Gastroesophageal sphincter (tissue), 4 donors: ENCODE measurements at regions not wholly inside any gene's neighbourhood (a gene's known extent, or its start where the extent isn't known, plus 50 kb on each side); places are given as distances from the start of the nearest gene placed in this dataset.
"Not testable (repeated sequence)": the region's sequence is repeated elsewhere in the genome, so short reads cannot be mapped to it uniquely, and the experiment has no call there.

Experiments used
- ATAC-seq: fragments of 150-250 bp; one replicate; pipeline ENCODE4 v1.9.1; 2016; ENCODE audit warnings: mild to moderate bottlenecking, moderate library complexity
- H3K27ac ChIP-seq, 4 donors: fragments of 200-600 bp; sonication (generic) in 3 of 4; 1 replicate in 3 of 4; 2 replicates in 1 of 4; pipeline ENCODE4 v1.5.1; 2016 to 2019
- H3K27me3 ChIP-seq: fragments of 200-600 bp; sonication (generic); one replicate; pipeline ENCODE4 v1.5.1; 2019
- H3K36me3 ChIP-seq, 2 donors: fragments of 200-600 bp; sonication (generic); one replicate each; pipeline ENCODE4 v1.5.1; 2019; ENCODE audit warnings: control low read depth in 1 of 2
- H3K4me1 ChIP-seq, 3 donors: fragments of 200-600 bp; sonication (generic); 1 replicate in 2 of 3; 2 replicates in 1 of 3; pipeline ENCODE4 v1.5.1; 2016 to 2019; ENCODE audit warnings: control low read depth in 2 of 3
- H3K4me3 ChIP-seq, 2 donors: fragments of 200-600 bp; sonication (generic); one replicate each; pipeline ENCODE4 v1.5.1; 2019; ENCODE audit warnings: mild to moderate bottlenecking in 1 of 2, moderate library complexity in 1 of 2
- H3K9me3 ChIP-seq, 3 donors: fragments of 200-600 bp; sonication (generic); one replicate each; pipeline ENCODE4 v1.5.1; 2017 to 2019; ENCODE audit warnings: control low read depth in 2 of 3
- WGBS, 2 donors: methylation state at CpG; one replicate each; pipeline ENCODE4 v1.1.5; 2018; ENCODE audit warnings: low coverage in 1 of 2; 5-methylcytosine and 5-hydroxymethylcytosine counted together
- small RNA-seq, 4 donors: library from RNA; depleted of rRNA; stranded (forward); fragments of <200 nt; gene quantifications; one replicate each; pipeline ENCODE3, GENCODE V24; 2016
- TF ChIP-seq, protein P1 (sequence below), 4 experiments: fragments of 200-600 bp in 2 of 4; fragments of 450-650 bp in 2 of 4; sonication (generic) in 1 of 4; IDR thresholded peaks; one replicate each; pipeline ENCODE4 v1.5.1; 2017 to 2019; ENCODE audit warnings: antibody characterized with exemption in 4 of 4, mild to moderate bottlenecking in 2 of 4, moderate library complexity in 2 of 4

DNA sequence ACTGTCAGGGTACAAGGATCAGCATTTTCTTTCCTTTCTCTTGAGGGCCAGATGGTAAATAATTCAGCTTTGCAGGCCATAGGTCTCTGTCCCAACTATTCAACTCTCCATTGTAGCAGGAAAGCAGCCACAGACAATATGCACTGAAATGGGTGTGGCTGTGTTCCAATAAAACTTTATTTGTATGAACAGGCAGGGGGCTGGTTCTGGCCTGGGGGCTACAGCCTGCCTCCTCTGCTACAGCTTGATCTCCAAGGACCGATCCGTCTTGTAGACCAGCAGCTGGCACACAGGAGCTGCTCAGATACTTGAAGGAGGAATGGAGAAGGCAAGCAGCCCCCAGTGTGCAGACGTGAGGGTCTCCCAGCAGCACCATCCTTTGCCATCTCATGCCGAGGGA lies 127.1 kb downstream of the OTOP1 start:
- not testable (repeated sequence) for H3K27me3 ChIP-seq, H3K9me3 ChIP-seq, H3K4me1 ChIP-seq, ATAC-seq, H3K36me3 ChIP-seq, H3K27ac ChIP-seq, H3K4me3 ChIP-seq
- WGBS, 2 donors: no CpG with 5 or more reads among the region's 4 CpGs

DNA sequence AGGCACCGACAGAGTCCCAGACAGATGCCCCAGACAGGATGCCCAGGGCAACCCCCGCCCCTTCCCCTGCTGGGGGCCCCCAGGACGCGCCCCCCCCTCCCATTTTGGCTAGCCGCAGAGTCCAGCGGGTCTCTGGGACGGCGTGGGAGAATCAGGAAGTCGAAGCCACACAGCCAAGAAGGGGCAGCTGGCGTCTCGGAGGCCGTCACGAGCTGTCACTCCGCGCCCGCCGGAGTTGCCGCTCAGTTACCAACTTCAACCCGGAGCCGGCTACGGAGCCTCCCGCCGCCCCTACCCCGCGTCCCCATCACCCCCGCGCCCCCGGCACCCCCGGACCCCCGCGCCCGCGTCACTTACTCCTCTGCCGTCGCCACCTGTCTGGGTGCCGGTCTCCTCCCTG lies 119.8 kb downstream of the OTOP1 start:
- not testable (repeated sequence) for H3K36me3 ChIP-seq, ATAC-seq, H3K9me3 ChIP-seq, H3K27ac ChIP-seq, H3K4me1 ChIP-seq
- H3K27me3 ChIP-seq: peaks cover 50% of the 10 kb centered on the region
- H3K4me3 ChIP-seq: peak overlapping the region; percentile 42 to 48
- WGBS, 2 donors: no CpG with 5 or more reads among the region's 36 CpGs

DNA sequence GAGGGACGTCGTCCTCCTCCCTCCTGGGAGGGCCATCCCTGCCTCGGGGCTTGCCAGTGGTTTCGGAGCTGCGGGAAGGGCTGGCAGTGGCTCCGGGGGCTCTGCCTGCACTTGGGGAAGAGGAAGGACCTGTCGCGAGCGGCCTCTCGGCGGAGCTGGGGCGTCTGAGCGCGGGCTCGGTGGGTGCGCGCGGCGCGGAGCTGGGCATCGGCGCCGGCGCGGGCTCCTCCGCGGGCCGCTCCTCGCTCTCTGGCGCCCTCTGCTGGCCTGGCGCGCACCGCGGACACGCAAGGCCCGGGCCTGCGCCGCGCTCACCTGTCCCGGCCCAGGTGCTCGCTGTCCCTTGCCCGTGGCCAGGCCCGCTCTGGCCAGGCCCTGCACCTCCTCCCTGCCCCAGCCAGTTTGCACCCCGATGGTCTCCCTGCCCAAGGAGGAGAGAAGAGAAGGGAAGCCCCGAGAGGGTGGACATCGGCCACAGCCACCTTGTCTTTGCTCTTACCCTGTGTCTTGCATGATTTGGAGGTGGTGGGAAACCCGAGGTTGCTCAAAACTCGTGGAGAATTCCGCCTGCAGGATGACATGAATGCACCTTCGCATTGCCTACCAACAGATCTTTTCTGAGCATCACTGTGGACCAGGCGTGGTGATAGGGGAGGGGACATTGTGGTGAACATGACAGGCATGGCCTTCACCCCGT lies 119.2 kb downstream of the OTOP1 start:
- 0% methylated on average over 1 of the region's 52 CpGs; no CpG with 5 or more reads in 1 of the 2 donors for WGBS, 2 donors
- H3K4me1 ChIP-seq: not testable (repeated sequence)

DNA sequence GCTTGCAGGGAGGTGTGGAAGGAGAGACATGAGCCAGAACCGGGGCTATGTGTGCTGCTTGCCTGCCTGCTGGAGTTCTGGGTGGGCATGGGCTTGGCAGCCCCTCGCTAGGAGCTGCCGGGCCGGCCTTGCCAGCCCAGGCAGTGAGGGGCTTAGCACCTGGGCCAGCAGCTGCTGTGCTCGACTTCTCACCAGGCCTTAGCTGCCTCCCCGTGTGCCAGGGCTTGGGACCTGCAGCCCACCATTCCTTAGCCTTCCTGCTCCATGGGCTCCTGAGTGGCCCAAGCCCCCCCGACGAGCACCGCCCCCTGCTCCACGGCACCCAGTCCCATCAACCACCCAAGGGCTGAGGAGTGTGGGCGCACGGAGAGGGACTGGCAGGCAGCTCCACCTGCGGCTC lies 111.3 kb downstream of the OTOP1 start:
- not testable (repeated sequence) for ATAC-seq, H3K36me3 ChIP-seq, H3K4me1 ChIP-seq, H3K4me3 ChIP-seq, H3K9me3 ChIP-seq, H3K27ac ChIP-seq, H3K27me3 ChIP-seq
- WGBS, 2 donors: 86% methylated on average over 4 of the region's 13 CpGs; no CpG with 5 or more reads in 1 of the 2 donors

More for the DNA sequence above, 119.2 kb downstream of the OTOP1 start:
- Histone ChIP-seq H3K27me3 (peaks cover 50% of the 10 kb centered on the region), H3K4me3 (peak overlapping the region; percentile 42 to 48)
- TF ChIP-seq, protein P1, sequence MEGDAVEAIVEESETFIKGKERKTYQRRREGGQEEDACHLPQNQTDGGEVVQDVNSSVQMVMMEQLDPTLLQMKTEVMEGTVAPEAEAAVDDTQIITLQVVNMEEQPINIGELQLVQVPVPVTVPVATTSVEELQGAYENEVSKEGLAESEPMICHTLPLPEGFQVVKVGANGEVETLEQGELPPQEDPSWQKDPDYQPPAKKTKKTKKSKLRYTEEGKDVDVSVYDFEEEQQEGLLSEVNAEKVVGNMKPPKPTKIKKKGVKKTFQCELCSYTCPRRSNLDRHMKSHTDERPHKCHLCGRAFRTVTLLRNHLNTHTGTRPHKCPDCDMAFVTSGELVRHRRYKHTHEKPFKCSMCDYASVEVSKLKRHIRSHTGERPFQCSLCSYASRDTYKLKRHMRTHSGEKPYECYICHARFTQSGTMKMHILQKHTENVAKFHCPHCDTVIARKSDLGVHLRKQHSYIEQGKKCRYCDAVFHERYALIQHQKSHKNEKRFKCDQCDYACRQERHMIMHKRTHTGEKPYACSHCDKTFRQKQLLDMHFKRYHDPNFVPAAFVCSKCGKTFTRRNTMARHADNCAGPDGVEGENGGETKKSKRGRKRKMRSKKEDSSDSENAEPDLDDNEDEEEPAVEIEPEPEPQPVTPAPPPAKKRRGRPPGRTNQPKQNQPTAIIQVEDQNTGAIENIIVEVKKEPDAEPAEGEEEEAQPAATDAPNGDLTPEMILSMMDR (IDR thresholded peaks at IDR 0.05): peak in 3 of 4 experiments; percentile 47 to 87 (median 83)
- H3K27ac ChIP-seq, H3K36me3 ChIP-seq, H3K9me3 ChIP-seq, ATAC-seq: not testable (repeated sequence)

DNA sequence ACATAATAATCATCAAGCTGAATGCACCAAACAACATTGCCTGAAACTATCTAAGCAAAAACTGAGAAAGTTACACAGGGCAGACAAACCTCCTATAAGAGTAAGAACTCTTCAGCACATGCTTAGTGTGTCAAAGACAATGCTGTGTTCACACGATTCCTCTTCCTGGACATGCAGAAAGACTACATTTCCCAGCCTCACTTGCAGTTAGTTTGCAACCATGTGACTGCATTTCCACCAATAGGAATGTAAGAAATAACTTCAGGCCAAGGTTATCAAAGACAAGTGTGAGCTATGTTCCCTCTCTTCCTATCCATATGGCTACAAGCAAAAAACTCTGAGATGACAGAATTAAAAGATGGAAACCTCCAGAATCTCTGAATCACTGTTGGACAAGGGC lies 109.8 kb downstream of the OTOP1 start:
- WGBS, 2 donors: no CpG with 5 or more reads among the region's 1 CpG
- ATAC-seq: not testable (repeated sequence)

DNA sequence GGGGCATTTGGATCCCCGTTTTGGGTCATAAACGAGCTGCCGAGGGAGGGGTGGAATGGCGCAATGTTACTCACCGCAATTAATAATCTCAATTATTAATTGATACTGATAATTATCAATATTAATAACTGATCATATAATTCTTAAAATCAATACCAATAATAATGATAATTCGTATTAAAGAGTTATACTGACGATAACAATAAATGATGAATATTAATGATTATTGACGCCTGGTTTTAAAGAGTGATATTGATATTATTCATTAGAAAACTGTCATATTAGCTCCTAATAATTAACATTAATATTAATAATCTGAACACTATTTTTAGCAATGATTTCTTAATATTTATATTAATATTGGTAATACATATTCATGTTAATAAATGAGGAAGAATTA lies 92.4 kb downstream of the OTOP1 start:
- H3K4me3 ChIP-seq, ATAC-seq, H3K27ac ChIP-seq, H3K4me1 ChIP-seq, H3K9me3 ChIP-seq, H3K36me3 ChIP-seq: not testable (repeated sequence)
- H3K27me3 ChIP-seq: peaks cover 24% of the 10 kb centered on the region
- WGBS, 2 donors: 86 to 87% methylated on average over 4 to 5 of the region's 8 CpGs

More for the DNA sequence above, 109.8 kb downstream of the OTOP1 start:
- H3K4me3 ChIP-seq, H3K9me3 ChIP-seq, H3K36me3 ChIP-seq, H3K27ac ChIP-seq, H3K27me3 ChIP-seq, H3K4me1 ChIP-seq: not testable (repeated sequence)

DNA sequence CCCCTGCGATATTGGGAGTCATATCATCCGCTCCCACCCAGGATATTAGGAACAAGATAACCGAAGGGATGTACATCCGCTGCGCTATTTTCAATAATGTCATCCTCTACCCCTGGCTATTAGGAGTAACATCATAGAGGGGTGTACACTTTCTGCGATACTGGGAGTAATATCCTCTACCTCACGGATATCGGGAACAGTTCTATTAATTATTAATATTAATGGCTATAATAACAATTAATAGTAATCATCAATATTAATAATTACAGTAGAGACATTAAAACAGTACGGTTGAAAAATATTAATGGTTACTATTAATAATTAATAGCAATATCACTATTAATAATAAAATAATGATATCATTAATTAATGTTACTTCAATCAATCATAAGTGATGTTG lies 90.1 kb downstream of the OTOP1 start:
- peaks cover 29% of the 10 kb centered on the region for H3K27me3 ChIP-seq
- H3K4me1 ChIP-seq, H3K4me3 ChIP-seq, H3K27ac ChIP-seq, H3K36me3 ChIP-seq, ATAC-seq, H3K9me3 ChIP-seq: not testable (repeated sequence)
- WGBS, 2 donors: 88% methylated on average over 7 of the region's 9 CpGs; no CpG with 5 or more reads in 1 of the 2 donors

Small RNA genes in the stretch of these regions (small RNA-seq; reads per million reads assigned to genes)
- gene AC116562.3: 0 reads per million in 4 donors
